NT2/D1 (cell line): ENCODE measurements at regions not wholly inside any gene's neighbourhood (a gene's known extent, or its start where the extent isn't known, plus 50 kb on each side); places are given as distances from the start of the nearest gene placed in this dataset.

Experiments used
- DNase-seq: peaks from one replicate; pipeline ENCODE4 v3.0.0-alpha.2; 2011; ENCODE audit warnings: low read depth, low spot score
- H3K27me3 ChIP-seq: 2 replicates; pipeline ENCODE4 v1.6.0; 2011; ENCODE audit warnings: mild to moderate bottlenecking; ENCODE audit not compliant: insufficient read length, insufficient read depth
- H3K36me3 ChIP-seq: 2 replicates; pipeline ENCODE4 v1.6.1; 2011; ENCODE audit warnings: mild to moderate bottlenecking, low read length, mixed read lengths; ENCODE audit not compliant: insufficient read depth, insufficient read length
- H3K4me1 ChIP-seq: 2 replicates; pipeline ENCODE4 v1.5.1; 2011; ENCODE audit not compliant: insufficient read depth, insufficient read length
- H3K4me3 ChIP-seq: 2 replicates; pipeline ENCODE4 v1.5.1; 2011; ENCODE audit warnings: low read depth; ENCODE audit not compliant: insufficient read length
- H3K9ac ChIP-seq: 2 replicates; pipeline ENCODE4 v1.6.0; 2011; ENCODE audit warnings: low read depth; ENCODE audit not compliant: insufficient read length
- H3K9me3 ChIP-seq: 2 replicates; pipeline ENCODE4 v1.5.1; 2011; ENCODE audit warnings: mild to moderate bottlenecking, low read length; ENCODE audit not compliant: insufficient read depth
- SUZ12 ChIP-seq: IDR thresholded peaks from 2 replicates; pipeline ENCODE4 v1.6.1; 2011; ENCODE audit not compliant: insufficient read length, insufficient read depth; ENCODE audit errors: extremely low read depth
- YY1 ChIP-seq: IDR thresholded peaks from 2 replicates; pipeline ENCODE4 v1.6.1; 2011; ENCODE audit not compliant: insufficient read length, insufficient read depth
- ZNF274 ChIP-seq: IDR thresholded peaks from 2 replicates; pipeline ENCODE4 v1.6.1; 2011; ENCODE audit warnings: mild to moderate bottlenecking, low read depth, low read length

GRCh38 chrX:21056622-21057021 lies 317.6 kb upstream of the CNKSR2 start:
- H3K36me3 ChIP-seq = no peaks in the 10 kb centered on the region
- H3K9me3 ChIP-seq = peaks cover 5% of the 10 kb centered on the region; the same call in 1 of the 2 replicates
- no peak for TF ChIP-seq ZNF274
- no peak for TF ChIP-seq SUZ12
- TF ChIP-seq YY1 = no peak
- no peak overlapping the region for H3K9ac ChIP-seq
- no peak for DNase-seq
- H3K4me1 ChIP-seq = no peaks in the 10 kb centered on the region
- H3K4me3 ChIP-seq = no peak overlapping the region
- H3K27me3 ChIP-seq = no peaks in the 10 kb centered on the region

DNA sequence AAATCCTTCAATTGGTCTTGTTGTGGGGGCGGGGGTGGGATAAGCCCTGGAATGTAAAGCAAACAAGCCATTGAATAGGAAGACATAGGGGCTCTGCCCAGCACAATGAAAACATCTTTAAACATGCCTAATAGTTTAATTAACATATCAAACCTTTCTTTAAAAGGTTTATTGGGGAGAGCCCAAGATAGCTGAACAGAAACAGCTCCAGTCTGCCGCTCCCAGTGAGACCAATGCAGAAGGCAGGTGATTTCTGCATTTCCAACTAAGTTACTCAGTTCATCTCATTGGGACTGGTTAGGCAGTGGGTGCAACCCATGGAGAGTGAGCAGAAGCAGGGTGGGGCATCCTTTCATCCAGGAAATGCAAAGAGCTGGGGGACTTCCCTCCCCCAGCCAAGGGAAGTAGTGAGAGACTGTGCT lies 327.2 kb upstream of the CNKSR2 start:
- Histone ChIP-seq H3K36me3 (no peaks in the 10 kb centered on the region), H3K27me3 (no peaks in the 10 kb centered on the region), H3K9me3 (no peaks in the 10 kb centered on the region), H3K9ac (no peak overlapping the region), H3K4me1 (no peaks in the 10 kb centered on the region), H3K4me3 (no peak overlapping the region)
- TF ChIP-seq ZNF274 = no peak
- no peak for TF ChIP-seq SUZ12
- no peak for TF ChIP-seq YY1
- DNase-seq = peak; percentile 38

- DNase-seq = no peak
- no peaks in the 10 kb centered on the region for H3K27me3 ChIP-seq
Measured at GRCh38 chrX:21014326-21014725, 359.9 kb upstream of the CNKSR2 start.

DNA sequence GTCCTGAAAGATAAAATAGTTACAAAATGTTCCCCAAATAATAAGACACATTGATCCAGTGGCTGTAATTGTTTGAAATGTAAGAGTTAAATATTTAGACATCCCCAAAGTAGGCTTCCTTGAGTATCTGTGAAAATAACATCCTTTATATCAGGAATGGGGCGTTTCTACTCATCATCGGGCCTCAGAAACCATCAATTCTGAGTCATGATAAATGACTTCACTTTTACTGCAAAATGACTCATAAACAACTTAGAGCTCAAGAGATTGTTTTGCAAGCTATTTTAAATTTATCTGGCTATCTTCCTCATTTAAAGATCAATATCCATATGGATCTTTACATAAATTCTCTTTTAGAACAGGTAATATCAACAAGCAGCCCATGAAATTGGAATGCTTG lies 369.4 kb upstream of the CNKSR2 start:
- no peaks in the 10 kb centered on the region for H3K27me3 ChIP-seq
- TF ChIP-seq SUZ12 (no peak), YY1 (no peak), ZNF274 (no peak)
- H3K4me1 ChIP-seq = no peaks in the 10 kb centered on the region
- no peaks in the 10 kb centered on the region for H3K9me3 ChIP-seq
- H3K36me3 ChIP-seq = no peaks in the 10 kb centered on the region
- DNase-seq = no peak
- no peak overlapping the region for H3K9ac ChIP-seq
- H3K4me3 ChIP-seq = no peak overlapping the region

More at GRCh38 chrX:21014326-21014725, 359.9 kb upstream of the CNKSR2 start:
- no peak for TF ChIP-seq ZNF274
- no peak for TF ChIP-seq YY1
- Histone ChIP-seq H3K9me3 (no peaks in the 10 kb centered on the region), H3K4me3 (no peak overlapping the region), H3K4me1 (no peaks in the 10 kb centered on the region), H3K36me3 (no peaks in the 10 kb centered on the region), H3K9ac (no peak overlapping the region)

GRCh38 chrX:20995829-20996228 lies 378.4 kb upstream of the CNKSR2 start:
- H3K9me3 ChIP-seq = peaks cover 8% of the 10 kb centered on the region; the same call in 1 of the 2 replicates
- no peaks in the 10 kb centered on the region for H3K36me3 ChIP-seq
- no peak for TF ChIP-seq ZNF274
- no peak for TF ChIP-seq SUZ12
- TF ChIP-seq YY1 = no peak
- H3K9ac ChIP-seq = no peak overlapping the region
- peak; percentile 9 for DNase-seq
- H3K27me3 ChIP-seq = no peaks in the 10 kb centered on the region
- no peak overlapping the region for H3K4me3 ChIP-seq
- no peaks in the 10 kb centered on the region for H3K4me1 ChIP-seq

GRCh38 chrX:20989361-20989760 lies 384.9 kb upstream of the CNKSR2 start:
- Histone ChIP-seq H3K4me3 (no peak overlapping the region), H3K9me3 (peaks cover 11% of the 10 kb centered on the region; the same call in 1 of the 2 replicates), H3K4me1 (no peaks in the 10 kb centered on the region), H3K36me3 (no peaks in the 10 kb centered on the region), H3K27me3 (no peaks in the 10 kb centered on the region), H3K9ac (no peak overlapping the region)
- TF ChIP-seq ZNF274 = no peak
- TF ChIP-seq SUZ12 = no peak
- no peak for TF ChIP-seq YY1
- DNase-seq = no peak

DNA sequence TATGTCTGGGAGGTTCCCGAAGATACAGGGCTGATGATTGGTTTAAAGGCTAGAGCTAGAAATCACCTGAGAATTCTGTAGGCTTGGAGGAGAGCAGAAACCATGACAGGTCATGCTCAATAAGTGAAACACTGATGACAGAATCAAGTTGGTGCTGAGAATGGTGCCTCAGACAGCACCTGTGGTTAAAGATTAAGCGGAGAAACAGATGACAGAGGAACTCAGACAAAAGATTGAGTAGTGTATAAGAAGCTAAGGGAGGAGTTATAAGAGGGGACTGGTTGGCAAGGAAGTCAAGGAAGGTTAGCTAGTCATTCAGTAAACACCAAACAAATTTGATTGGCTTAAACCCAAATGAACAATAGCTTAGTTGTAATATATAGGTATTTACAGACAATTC lies 385.4 kb upstream of the CNKSR2 start:
- TF ChIP-seq SUZ12 (no peak), YY1 (no peak), ZNF274 (no peak)
- Histone ChIP-seq H3K36me3 (no peaks in the 10 kb centered on the region), H3K4me1 (no peaks in the 10 kb centered on the region), H3K9ac (no peak overlapping the region), H3K9me3 (peaks cover 11% of the 10 kb centered on the region; the same call in 1 of the 2 replicates), H3K4me3 (no peak overlapping the region), H3K27me3 (no peaks in the 10 kb centered on the region)
- no peak for DNase-seq
